CD4-positive, alpha-beta T cell (primary cell): ENCODE measurements at regions not wholly inside any gene's neighbourhood (a gene's known extent, or its start where the extent isn't known, plus 50 kb on each side); places are given as distances from the start of the nearest gene placed in this dataset.

ENCODE experiments used
- ATAC-seq: fragments of 200-7000 bp; cut with Tn5 transposase; one replicate; pipeline ENCODE4 v1.10.0; 2022; ENCODE audit warnings: mild to moderate bottlenecking; ENCODE audit not compliant: poor library complexity
- CTCF ChIA-PET: fragments of 350-600 bp; sonication (Branson Sonifier 250); formaldehyde crosslinking; loops from one replicate; lab custom pipeline; 2021; ENCODE audit warnings: antibody characterized with exemption, inconsistent platforms; lab: Charles Lee
- POLR2A ChIA-PET: fragments of 350-600 bp; sonication (Branson Sonifier 250); formaldehyde crosslinking; loops from one replicate; lab custom pipeline; 2021; ENCODE audit warnings: antibody characterized with exemption, inconsistent platforms; lab: Charles Lee
- DNase-seq, 14 experiments: peaks; one replicate each; pipeline ENCODE4 v3.0.0-alpha.2; 2013 to 2020; ENCODE audit warnings: mixed read lengths in 2 of 14
- H3K27ac ChIP-seq, 2 donors: one replicate each; pipeline versions ENCODE4 v1.5.1 to v1.7.0; 2013; ENCODE audit warnings: low read length in 2 of 2, low read depth in 1 of 2, mild to moderate bottlenecking in 1 of 2
- H3K27me3 ChIP-seq, 2 experiments: 1 replicate in 1 of 2; 2 replicates in 1 of 2; pipeline versions ENCODE4 v1.6.1 to v1.7.0; 2013; ENCODE audit warnings: low read length in 2 of 2, control low read depth in 1 of 2, mild to moderate bottlenecking in 1 of 2, moderate library complexity in 1 of 2; ENCODE audit not compliant: insufficient read depth in 2 of 2, control insufficient read depth in 1 of 2
- H3K36me3 ChIP-seq: one replicate; pipeline ENCODE4 v1.6.1; 2013; ENCODE audit warnings: low read length, control low read depth; ENCODE audit not compliant: insufficient read depth
- H3K4me1 ChIP-seq: one replicate; pipeline ENCODE4 v1.6.1; 2013; ENCODE audit warnings: low read length, control low read depth; ENCODE audit not compliant: insufficient read depth
- H3K4me3 ChIP-seq: one replicate; pipeline ENCODE4 v1.5.1; 2013; ENCODE audit warnings: mild to moderate bottlenecking, low read length, moderate library complexity
- H3K9me3 ChIP-seq, 2 experiments: 1 replicate in 1 of 2; 2 replicates in 1 of 2; pipeline versions ENCODE4 v1.6.1 to v1.7.0; 2013; ENCODE audit warnings: low read length in 2 of 2, mild to moderate bottlenecking in 2 of 2, control low read depth in 1 of 2, moderate library complexity in 1 of 2; ENCODE audit not compliant: control insufficient read depth in 1 of 2, insufficient read depth in 1 of 2
- H3K27ac Mint-ChIP-seq: one replicate; pipeline ENCODE4 v1.8.0; 2020; ENCODE audit warnings: mixed read lengths
- H3K27me3 Mint-ChIP-seq: one replicate; pipeline ENCODE4 v1.8.0; 2021; ENCODE audit warnings: mixed read lengths
- H3K36me3 Mint-ChIP-seq: one replicate; pipeline ENCODE4 v1.8.0; 2021; ENCODE audit warnings: low read depth, mixed read lengths
- H3K4me1 Mint-ChIP-seq: one replicate; pipeline ENCODE4 v1.8.0; 2021; ENCODE audit warnings: low read depth, mixed read lengths
- H3K4me3 Mint-ChIP-seq: one replicate; pipeline ENCODE4 v1.8.0; 2020; ENCODE audit warnings: mild to moderate bottlenecking, mixed read lengths
- H3K9me3 Mint-ChIP-seq: one replicate; pipeline ENCODE4 v1.8.0; 2020; ENCODE audit warnings: mixed read lengths
- CTCF ChIP-seq: fragments of 200-600 bp; IDR thresholded peaks from one replicate; pipeline ENCODE4 v1.8.0; 2022; ENCODE audit warnings: antibody characterized with exemption, mild to moderate bottlenecking
- intact Hi-C, 2 experiments: fragments of 100-400 bp; cut with DNase I in 1 of 2; cut with micrococcal nuclease in 1 of 2; formaldehyde crosslinking; loops; one replicate each; pipeline versions ENCODE4 v1.15.1 to v1.9.0; 2023 to 2025; cut with DNase I, micrococcal nuclease

GRCh38 chr1:194081444-194081843 lies 895.0 kb upstream of the B3GALT2 start:
- Histone ChIP-seq H3K4me3 (no peak overlapping the region), H3K4me1 (no peaks in the 10 kb centered on the region), H3K27ac (no peak overlapping the region), H3K27me3 (no peaks in the 10 kb centered on the region), H3K36me3 (no peaks in the 10 kb centered on the region), H3K9me3 (no peaks in the 10 kb centered on the region)
- no peaks in the 10 kb centered on the region for H3K36me3 Mint-ChIP-seq
- no peaks in the 10 kb centered on the region for H3K27me3 Mint-ChIP-seq
- H3K9me3 Mint-ChIP-seq, result peaks cover 3% of the 10 kb centered on the region
- CTCF ChIA-PET, result no interaction called here
- no peak for ATAC-seq
- DNase-seq, result no peak
- no peaks in the 10 kb centered on the region for H3K4me1 Mint-ChIP-seq
- POLR2A ChIA-PET, result no interaction called here
- H3K4me3 Mint-ChIP-seq, result no peak overlapping the region
- no peak overlapping the region for H3K27ac Mint-ChIP-seq
- no peak for TF ChIP-seq CTCF
- intact Hi-C loops, result no loop called here

- POLR2A ChIA-PET, result no interaction called here
- Mint-ChIP-seq H3K36me3 (no peaks in the 10 kb centered on the region), H3K27me3 (no peaks in the 10 kb centered on the region), H3K4me1 (no peaks in the 10 kb centered on the region), H3K9me3 (peaks cover 3% of the 10 kb centered on the region), H3K4me3 (no peak overlapping the region), H3K27ac (no peak overlapping the region)
- DNase-seq, result no peak
- Histone ChIP-seq H3K4me1 (no peaks in the 10 kb centered on the region), H3K27ac (no peak overlapping the region), H3K27me3 (no peaks in the 10 kb centered on the region), H3K4me3 (no peak overlapping the region), H3K36me3 (no peaks in the 10 kb centered on the region), H3K9me3 (no peaks in the 10 kb centered on the region)
- CTCF ChIA-PET, result no interaction called here
- intact Hi-C loops, result no loop called here
- no peak for ATAC-seq
- TF ChIP-seq CTCF, result no peak
These were observed 894.4 kb upstream of the B3GALT2 start for GRCh38 chr1:194080826-194081225.

GRCh38 chr1:194078765-194079164 lies 892.4 kb upstream of the B3GALT2 start:
- no peaks in the 10 kb centered on the region for H3K27me3 Mint-ChIP-seq
- intact Hi-C loops, result no loop called here
- Histone ChIP-seq H3K4me3 (no peak overlapping the region), H3K36me3 (no peaks in the 10 kb centered on the region), H3K27me3 (no peaks in the 10 kb centered on the region), H3K4me1 (no peaks in the 10 kb centered on the region), H3K27ac (no peak overlapping the region), H3K9me3 (no peaks in the 10 kb centered on the region)
- ChIA-PET CTCF (no interaction called here), POLR2A (no interaction called here)
- no peak for TF ChIP-seq CTCF
- H3K9me3 Mint-ChIP-seq, result peaks cover 3% of the 10 kb centered on the region
- no peak overlapping the region for H3K27ac Mint-ChIP-seq
- no peak for DNase-seq
- H3K4me3 Mint-ChIP-seq, result no peak overlapping the region
- no peaks in the 10 kb centered on the region for H3K36me3 Mint-ChIP-seq
- H3K4me1 Mint-ChIP-seq, result no peaks in the 10 kb centered on the region
- ATAC-seq, result no peak
